GM12878 (cell line): ENCODE measurements at regions not wholly inside any gene's neighbourhood (a gene's known extent, or its start where the extent isn't known, plus 50 kb on each side); places are given as distances from the start of the nearest gene placed in this dataset.
A peak's percentile ranks its signal among the peaks of the same experiment; 100 is the strongest.

Source experiments
- ATF2 ChIP-seq: IDR thresholded peaks from 2 replicates; pipeline ENCODE4 v1.6.1; 2012; ENCODE audit warnings: low read length, inconsistent platforms
- CHD4 ChIP-seq: fragments of 200-600 bp; sonication (generic); IDR thresholded peaks from 2 replicates; pipeline ENCODE4 v1.6.1; 2016; ENCODE audit warnings: mild to moderate bottlenecking
- CREM ChIP-seq: IDR thresholded peaks from 2 replicates; pipeline ENCODE4 v1.6.1; 2014; ENCODE audit warnings: antibody characterized with exemption, low read depth
- HDAC6 ChIP-seq: fragments of 200-600 bp; sonication (generic); IDR thresholded peaks from one replicate; pipeline ENCODE4 v1.8.0; 2017; ENCODE audit warnings: antibody characterized with exemption; ENCODE audit not compliant: unreplicated experiment
- NR2C2 ChIP-seq: IDR thresholded peaks from 2 replicates; pipeline ENCODE4 v1.6.1; 2011; ENCODE audit warnings: borderline replicate concordance, low read depth; ENCODE audit not compliant: control insufficient read depth, insufficient read length
- POLR2A ChIP-seq: IDR thresholded peaks from 2 replicates; pipeline ENCODE4 v1.6.1; 2011; ENCODE audit warnings: low read depth, mild to moderate bottlenecking, low read length
- POLR2AphosphoS5 ChIP-seq: IDR thresholded peaks from 2 replicates; pipeline ENCODE4 v1.6.1; 2011; ENCODE audit warnings: mild to moderate bottlenecking, low read length, inconsistent platforms
- TAF1 ChIP-seq: IDR thresholded peaks from 2 replicates; pipeline ENCODE4 v1.6.1; 2011; ENCODE audit warnings: mild to moderate bottlenecking, low read depth, low read length, borderline replicate concordance
- TCF7 ChIP-seq: IDR thresholded peaks from 2 replicates; pipeline ENCODE4 v1.6.1; 2014; ENCODE audit warnings: antibody characterized with exemption, borderline replicate concordance
- ZNF384 ChIP-seq: IDR thresholded peaks from 2 replicates; pipeline ENCODE4 v1.6.1; 2012; ENCODE audit warnings: low read depth, mild to moderate bottlenecking, low read length, improper control_type of control experiment, borderline replicate concordance
- TF ChIP-seq, protein P1 (sequence below), 3 experiments: IDR thresholded peaks in 2 of 3; conservative IDR thresholded peaks in 1 of 3; 2 replicates each; pipeline ENCODE4 v1.5.1; 2011; ENCODE audit warnings: low read depth in 3 of 3, low read length in 3 of 3, mild to moderate bottlenecking in 3 of 3, control low read depth in 2 of 3, moderate library complexity in 2 of 3, inconsistent platforms in 1 of 3, mixed read lengths in 1 of 3; ENCODE audit not compliant: control insufficient read depth in 2 of 3, insufficient read depth in 1 of 3; ENCODE audit errors: extremely low read depth in 1 of 3
- TF ChIP-seq, protein P2 (sequence below): IDR thresholded peaks from 2 replicates; pipeline ENCODE4 v1.6.1; 2012; ENCODE audit warnings: mild to moderate bottlenecking, low read depth, low read length
- TF ChIP-seq, protein P3 (sequence below): fragments of 450-650 bp; formaldehyde crosslinking; IDR thresholded peaks from 2 replicates; pipeline ENCODE4 v1.4.0; 2020; ENCODE audit warnings: mild to moderate bottlenecking, moderate library complexity

GRCh38 chr10:11683529-11684320, 58.5 kb upstream of the ECHDC3 start:
- TF ChIP-seq, protein P1, sequence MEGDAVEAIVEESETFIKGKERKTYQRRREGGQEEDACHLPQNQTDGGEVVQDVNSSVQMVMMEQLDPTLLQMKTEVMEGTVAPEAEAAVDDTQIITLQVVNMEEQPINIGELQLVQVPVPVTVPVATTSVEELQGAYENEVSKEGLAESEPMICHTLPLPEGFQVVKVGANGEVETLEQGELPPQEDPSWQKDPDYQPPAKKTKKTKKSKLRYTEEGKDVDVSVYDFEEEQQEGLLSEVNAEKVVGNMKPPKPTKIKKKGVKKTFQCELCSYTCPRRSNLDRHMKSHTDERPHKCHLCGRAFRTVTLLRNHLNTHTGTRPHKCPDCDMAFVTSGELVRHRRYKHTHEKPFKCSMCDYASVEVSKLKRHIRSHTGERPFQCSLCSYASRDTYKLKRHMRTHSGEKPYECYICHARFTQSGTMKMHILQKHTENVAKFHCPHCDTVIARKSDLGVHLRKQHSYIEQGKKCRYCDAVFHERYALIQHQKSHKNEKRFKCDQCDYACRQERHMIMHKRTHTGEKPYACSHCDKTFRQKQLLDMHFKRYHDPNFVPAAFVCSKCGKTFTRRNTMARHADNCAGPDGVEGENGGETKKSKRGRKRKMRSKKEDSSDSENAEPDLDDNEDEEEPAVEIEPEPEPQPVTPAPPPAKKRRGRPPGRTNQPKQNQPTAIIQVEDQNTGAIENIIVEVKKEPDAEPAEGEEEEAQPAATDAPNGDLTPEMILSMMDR (IDR thresholded peaks at IDR 0.05 in 2 of 3, conservative IDR thresholded peaks at IDR 0.05 in 1 of 3; ENCODE audit: control insufficient read depth in 2 of 3, extremely low read depth in 1 of 3, insufficient read depth in 1 of 3, low read depth in 3 of 3, low read length in 3 of 3): no peak
- TF ChIP-seq POLR2A (peak; percentile 49; the same call in 1 of the 2 replicates), ATF2 (0 out of 2 replicates have a peak, but pooled peaks have one; percentile 13), CHD4 (no peak), CREM (no peak), HDAC6 (no peak), TAF1 (no peak), NR2C2 (no peak), ZNF384 (no peak), TCF7 (no peak), POLR2AphosphoS5 (no peak)
- TF ChIP-seq, protein P2, sequence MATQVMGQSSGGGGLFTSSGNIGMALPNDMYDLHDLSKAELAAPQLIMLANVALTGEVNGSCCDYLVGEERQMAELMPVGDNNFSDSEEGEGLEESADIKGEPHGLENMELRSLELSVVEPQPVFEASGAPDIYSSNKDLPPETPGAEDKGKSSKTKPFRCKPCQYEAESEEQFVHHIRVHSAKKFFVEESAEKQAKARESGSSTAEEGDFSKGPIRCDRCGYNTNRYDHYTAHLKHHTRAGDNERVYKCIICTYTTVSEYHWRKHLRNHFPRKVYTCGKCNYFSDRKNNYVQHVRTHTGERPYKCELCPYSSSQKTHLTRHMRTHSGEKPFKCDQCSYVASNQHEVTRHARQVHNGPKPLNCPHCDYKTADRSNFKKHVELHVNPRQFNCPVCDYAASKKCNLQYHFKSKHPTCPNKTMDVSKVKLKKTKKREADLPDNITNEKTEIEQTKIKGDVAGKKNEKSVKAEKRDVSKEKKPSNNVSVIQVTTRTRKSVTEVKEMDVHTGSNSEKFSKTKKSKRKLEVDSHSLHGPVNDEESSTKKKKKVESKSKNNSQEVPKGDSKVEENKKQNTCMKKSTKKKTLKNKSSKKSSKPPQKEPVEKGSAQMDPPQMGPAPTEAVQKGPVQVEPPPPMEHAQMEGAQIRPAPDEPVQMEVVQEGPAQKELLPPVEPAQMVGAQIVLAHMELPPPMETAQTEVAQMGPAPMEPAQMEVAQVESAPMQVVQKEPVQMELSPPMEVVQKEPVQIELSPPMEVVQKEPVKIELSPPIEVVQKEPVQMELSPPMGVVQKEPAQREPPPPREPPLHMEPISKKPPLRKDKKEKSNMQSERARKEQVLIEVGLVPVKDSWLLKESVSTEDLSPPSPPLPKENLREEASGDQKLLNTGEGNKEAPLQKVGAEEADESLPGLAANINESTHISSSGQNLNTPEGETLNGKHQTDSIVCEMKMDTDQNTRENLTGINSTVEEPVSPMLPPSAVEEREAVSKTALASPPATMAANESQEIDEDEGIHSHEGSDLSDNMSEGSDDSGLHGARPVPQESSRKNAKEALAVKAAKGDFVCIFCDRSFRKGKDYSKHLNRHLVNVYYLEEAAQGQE: no peak
- TF ChIP-seq, protein P3, sequence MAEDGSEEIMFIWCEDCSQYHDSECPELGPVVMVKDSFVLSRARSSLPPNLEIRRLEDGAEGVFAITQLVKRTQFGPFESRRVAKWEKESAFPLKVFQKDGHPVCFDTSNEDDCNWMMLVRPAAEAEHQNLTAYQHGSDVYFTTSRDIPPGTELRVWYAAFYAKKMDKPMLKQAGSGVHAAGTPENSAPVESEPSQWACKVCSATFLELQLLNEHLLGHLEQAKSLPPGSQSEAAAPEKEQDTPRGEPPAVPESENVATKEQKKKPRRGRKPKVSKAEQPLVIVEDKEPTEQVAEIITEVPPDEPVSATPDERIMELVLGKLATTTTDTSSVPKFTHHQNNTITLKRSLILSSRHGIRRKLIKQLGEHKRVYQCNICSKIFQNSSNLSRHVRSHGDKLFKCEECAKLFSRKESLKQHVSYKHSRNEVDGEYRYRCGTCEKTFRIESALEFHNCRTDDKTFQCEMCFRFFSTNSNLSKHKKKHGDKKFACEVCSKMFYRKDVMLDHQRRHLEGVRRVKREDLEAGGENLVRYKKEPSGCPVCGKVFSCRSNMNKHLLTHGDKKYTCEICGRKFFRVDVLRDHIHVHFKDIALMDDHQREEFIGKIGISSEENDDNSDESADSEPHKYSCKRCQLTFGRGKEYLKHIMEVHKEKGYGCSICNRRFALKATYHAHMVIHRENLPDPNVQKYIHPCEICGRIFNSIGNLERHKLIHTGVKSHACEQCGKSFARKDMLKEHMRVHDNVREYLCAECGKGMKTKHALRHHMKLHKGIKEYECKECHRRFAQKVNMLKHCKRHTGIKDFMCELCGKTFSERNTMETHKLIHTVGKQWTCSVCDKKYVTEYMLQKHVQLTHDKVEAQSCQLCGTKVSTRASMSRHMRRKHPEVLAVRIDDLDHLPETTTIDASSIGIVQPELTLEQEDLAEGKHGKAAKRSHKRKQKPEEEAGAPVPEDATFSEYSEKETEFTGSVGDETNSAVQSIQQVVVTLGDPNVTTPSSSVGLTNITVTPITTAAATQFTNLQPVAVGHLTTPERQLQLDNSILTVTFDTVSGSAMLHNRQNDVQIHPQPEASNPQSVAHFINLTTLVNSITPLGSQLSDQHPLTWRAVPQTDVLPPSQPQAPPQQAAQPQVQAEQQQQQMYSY (CRISPR knock-in tag): no peak
